GM19035 (cell line): ENCODE measurements at regions not wholly inside any gene's neighbourhood (a gene's known extent, or its start where the extent isn't known, plus 50 kb on each side); places are given as distances from the start of the nearest gene placed in this dataset.
"Not testable (repeated sequence)": the region's sequence is repeated elsewhere in the genome, so short reads cannot be mapped to it uniquely, and the experiment has no call there.

Experiments used
- ATAC-seq: cut with Tn5 transposase; IDR thresholded peaks from one replicate; pipeline ENCODE4 v1.9.1; 2021; ENCODE audit not compliant: unreplicated experiment

DNA sequence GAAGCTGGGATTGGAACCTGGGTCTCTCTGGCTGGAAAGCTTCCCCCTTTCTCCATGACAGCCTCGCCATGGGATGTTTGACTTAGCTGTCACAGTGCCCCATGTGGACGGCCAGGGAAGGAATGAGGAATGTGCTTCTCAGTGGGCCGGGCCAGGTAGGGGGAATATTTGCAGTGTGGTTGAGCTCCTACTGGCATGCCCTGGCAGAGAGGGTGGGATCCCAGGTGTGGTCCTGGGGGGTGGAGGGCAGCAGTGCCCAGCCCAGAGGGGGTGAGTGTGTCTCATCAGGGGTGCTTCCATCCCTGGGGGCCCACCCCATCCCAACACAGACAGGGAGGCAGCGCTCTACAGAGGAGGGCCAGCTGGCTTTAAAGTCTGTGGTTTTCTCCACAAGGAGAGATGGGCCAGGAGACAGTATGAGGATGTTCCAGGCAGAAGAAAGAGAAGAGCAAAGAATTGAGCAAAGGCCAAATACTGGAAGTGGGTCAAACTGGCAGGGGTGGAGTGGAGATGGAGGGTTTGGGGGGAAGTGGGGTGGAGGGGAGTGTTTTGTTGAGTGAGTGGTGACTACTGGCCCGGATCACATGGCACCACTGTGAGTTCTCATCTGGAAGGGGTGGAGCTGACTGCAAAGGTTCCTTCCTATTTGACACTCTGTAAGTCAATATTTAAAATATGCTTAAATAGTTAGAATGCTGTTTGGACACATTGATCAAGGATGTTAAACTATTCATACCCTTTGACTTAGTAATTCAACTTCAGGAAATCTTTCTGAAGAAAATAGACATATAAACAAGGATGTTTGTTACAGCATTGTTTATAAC, 94.0 kb downstream of the MYCN start:
- no peak for ATAC-seq

DNA sequence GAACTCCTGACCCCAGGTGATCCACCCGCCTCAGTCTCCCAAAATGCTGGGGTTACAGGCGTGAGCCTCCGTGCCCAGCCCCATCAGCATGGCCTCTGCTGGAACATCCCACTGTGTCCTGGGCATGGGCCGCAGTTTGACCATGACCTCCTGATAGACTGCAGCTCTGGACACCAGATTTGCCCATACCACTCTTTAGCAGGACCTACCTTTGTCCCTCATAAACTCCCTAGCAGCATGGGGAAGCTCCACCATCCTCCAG, 92.6 kb downstream of the MYCN start:
- no peak for ATAC-seq

DNA sequence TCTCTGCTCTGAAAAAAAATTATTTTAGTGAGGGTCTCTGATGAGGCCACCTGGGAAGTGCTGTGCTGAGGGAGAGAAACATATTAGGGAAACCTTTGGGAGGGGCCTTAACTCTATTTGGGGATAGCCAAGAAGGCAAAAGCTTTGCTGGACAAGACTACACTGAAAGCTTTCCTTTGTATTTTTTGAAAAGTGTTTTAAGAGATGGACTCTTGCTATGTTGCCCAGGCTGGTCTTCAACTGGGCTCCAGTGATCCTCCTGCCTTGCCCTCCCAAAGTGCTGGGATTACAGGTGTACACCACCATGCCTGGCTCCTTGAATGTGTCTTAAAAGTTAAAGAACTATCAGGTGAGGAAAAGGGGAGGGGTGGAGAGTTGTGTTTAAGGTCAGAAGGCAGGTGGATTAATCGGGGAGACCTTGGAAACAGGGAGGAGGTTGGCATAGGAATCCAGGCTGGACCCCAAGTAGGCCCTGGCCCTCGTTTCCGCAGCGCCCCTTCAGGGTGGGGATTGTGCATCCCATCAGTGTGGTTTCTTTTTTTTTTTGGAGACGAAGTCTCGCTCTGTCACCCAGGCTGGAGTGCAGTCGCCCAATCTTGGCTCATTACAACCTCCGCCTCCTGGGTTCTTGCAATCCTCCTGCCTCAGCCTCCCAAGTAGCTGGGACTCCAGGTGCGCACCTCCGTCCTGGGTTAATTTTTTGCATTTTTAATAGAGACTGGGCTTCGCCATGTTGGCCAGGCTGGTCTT, 92.1 kb downstream of the MYCN start:
- no peak for ATAC-seq

DNA sequence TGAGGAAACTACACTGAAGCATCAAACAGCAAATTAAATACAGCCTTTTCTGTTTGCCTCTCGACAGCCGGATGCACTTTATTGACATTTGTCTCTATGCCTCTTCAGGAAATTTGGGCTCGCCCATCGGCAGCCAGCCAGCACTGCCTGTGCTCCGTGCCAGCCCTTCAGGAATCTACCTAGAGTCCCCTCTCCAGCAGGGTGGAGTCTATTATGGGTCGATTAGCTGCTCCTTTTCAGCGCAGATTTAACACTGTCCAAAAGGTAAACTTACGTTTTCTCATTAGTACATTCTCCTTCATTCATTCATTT, 91.5 kb downstream of the MYCN start:
- ATAC-seq, result no peak

DNA sequence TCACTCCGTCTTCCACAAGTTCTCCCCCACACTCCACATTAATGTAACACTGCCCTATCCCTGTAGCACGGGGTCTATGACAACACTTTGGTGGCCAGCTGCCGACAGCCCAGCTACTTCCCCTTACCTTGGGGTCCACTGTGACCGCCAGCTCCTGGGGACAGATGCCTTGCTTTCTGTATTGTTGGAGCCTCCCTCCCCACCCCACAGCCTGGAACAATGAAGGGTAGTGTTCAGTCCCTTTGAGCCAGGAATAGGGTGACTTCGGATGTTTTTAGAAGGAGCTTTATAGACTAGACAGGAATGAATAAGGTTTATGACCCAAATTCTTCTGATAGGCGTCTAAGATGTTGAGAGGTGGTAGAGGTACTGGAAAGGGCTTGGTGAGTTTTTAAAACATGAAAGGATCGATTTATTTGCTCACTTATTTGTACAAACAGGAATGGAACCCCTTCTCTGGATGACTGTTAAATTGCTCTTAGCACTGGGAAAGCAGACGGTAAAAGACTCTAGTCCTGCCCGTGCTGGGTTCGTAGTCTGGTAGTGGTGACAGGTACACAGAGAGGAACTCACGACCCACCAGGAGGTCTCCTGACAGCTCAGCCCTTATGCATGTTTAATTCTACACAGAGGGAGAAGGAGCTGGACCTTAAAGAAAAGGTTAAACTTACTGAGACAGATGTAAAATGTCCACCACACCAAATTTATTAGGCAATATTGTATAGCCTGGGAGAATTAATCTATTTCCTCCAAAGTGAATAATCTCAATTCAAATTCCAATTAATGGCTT, 90.9 kb downstream of the MYCN start:
- no peak for ATAC-seq

DNA sequence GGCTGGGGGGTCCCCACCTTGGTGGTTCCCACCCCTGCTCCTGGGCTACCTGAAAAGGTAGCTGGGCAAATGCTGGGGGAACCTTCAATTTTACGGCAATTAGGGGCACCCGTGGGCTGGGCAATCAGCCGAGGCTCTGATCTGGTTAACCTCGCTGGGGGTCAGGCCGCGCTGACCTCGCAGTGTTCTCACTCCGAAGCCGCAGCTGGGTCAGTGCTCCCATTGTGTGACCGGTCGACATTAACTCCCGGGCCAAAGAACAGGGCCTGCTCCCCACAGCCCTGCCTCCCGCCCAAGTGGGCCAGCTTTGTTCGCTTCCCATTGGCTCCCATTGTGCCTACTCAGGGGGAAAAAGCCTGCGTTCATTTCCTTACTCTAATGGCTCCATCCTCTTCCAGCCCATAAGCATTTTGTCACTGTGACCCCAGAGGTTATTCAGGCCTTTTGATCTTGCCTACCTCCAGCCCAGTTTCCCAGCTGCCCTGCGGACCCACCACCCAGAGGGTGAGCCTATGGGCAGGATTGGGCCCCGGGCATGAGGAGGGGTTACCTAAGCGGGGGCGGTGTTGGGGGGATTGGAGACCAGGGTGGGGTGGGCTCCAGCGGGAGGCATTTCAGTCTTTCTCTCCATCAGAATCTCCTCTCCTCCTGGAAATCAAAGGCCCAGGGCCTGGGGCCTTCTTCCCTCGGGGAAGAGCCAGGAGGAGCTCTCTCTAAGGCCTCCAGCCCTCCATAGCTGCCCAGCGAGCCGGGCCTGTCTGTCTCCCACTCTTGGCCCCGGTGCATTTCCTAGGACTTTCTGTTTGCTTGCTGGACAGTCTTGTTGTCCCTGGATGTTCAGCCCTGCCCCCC, 90.1 kb downstream of the MYCN start:
- ATAC-seq, result no peak

DNA sequence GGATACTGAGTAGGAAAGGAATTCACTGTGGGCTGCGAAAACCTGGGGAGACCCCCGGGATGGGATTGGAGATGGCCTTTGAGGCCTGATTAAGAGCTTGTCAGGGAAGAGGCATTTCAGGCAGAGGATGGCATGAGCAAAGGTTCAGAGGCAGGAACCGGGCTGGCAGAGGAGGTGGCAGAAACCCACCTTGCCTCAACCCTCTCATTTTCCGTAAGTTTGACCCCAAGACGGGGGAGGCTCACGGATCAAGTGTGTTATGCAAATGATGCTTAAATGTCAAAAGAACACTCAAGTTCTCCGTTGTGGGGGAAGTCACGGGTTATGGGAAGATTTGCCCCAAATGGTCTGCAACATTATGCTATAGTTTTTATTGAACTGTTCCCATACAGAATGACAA, 88.3 kb downstream of the MYCN start:
- no peak for ATAC-seq

DNA sequence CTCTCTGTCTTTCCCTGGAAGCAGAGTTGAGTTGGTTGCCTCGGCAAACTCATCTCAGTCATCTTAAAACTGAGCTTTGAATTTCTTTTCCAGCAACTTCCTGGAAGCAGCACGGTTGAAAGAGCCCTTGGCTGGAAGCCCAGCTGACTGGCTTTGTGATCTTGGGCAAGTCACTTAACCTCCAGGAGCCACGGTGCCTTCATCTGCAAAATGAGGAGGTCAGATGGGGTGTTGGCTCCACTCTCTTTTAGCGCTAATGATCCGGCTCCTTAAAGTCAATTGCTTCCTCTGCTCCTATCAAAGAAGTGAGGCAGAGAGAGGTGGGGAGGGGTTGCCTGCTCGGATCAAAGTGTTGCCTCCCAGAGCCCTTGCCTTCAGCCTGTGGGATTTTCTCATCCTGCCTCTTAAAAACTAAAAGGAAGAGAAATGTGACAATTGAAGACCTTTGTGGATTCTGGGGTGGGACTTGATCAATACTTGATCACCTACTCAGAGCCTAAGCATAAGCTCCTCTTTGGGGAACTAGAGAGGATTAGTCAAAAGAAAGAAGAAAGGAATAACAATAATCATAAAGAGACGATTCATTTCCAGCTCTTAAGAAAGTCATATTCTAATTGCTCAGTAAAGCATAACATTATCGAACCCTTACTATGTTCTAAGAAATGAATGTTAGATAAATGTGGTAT, 86.6 kb downstream of the MYCN start:
- no peak for ATAC-seq

DNA sequence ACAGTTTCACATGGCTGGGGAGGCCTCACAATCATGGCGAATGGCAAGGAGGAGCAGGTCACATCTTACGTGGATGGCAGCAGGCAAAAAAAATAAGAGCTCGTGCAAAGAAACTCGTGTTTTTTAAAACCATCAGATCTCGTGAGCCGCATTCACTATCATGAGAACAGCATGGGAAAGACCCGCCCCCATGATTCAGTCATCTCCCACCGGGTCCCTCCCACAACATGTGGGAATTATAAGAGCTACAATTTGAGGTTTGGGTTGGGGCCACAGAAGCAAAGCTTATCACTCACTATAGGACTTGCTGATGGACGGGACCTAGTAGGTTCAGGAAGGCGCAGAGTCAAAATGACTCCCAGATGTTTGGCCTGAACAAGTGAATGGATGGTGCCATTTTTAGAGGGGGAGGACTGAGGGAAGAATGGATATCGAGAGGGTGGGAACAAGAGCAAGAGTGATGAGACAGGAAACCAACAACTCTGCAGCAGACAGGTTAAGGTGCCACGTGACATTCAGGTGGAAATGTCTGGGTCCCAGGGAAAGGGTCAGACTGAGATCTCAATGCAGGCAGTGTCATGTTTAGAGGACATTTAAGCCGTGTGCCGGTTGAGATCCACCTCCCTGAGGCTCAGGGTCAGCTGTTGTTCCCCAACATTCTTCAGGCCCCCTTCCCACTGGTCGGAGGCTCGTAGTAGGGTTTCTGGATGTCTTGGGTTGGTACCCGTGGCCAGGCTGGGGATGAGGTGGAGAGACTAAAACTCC, 85.7 kb downstream of the MYCN start:
- ATAC-seq, result no peak

DNA sequence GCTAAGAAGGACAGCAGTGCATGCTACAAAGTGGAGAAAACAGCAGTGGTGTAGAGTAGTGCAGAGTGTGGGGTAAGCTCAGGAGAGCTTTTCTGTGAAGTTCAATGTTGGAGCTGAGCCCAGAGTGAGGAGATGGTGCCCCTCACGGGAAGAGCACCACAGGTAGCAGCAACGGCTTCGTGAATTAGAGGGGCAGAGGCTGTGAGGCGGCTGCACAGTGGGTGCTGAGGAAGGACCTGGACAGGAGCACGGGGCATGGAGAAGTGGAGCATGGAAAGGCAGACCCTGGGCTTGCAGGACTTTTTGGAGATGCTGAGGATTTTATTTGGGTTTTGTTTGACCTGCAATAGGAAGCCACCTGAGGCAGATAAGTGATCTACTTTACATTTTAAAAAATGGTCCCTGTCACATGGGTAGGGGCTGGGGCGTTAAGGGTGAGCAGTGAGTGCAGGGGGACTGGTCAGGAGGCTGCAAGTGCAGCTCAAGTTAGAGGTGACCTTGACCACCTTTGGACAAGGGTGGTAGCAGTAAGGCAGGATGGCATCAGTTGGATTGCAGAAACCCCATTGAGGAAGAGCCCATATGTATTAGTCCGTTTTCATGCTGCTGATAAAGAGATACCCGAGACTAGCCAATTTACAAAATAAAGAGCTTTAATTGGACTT, 85.0 kb downstream of the MYCN start:
- ATAC-seq, result no peak

DNA sequence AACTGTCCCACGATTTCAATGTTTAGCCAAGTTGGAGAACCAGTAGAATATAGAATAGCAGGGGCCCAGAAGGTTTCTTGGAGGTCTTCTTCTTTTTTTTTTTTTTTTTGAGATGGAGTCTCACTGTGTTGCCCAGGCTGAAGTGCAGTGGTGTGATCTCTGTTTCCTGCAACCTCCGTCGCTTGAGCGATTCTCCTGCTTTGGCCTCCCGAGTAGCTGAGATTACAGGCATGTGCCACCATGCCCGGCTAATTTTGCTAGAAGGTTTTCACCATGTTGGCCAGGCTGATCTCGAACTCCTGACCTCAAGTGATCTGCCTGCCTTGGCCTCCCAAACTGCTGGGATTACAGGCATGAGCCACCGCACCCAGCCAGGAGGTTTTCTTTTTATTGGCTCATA, 84.3 kb downstream of the MYCN start:
- ATAC-seq, result not testable (repeated sequence)

DNA sequence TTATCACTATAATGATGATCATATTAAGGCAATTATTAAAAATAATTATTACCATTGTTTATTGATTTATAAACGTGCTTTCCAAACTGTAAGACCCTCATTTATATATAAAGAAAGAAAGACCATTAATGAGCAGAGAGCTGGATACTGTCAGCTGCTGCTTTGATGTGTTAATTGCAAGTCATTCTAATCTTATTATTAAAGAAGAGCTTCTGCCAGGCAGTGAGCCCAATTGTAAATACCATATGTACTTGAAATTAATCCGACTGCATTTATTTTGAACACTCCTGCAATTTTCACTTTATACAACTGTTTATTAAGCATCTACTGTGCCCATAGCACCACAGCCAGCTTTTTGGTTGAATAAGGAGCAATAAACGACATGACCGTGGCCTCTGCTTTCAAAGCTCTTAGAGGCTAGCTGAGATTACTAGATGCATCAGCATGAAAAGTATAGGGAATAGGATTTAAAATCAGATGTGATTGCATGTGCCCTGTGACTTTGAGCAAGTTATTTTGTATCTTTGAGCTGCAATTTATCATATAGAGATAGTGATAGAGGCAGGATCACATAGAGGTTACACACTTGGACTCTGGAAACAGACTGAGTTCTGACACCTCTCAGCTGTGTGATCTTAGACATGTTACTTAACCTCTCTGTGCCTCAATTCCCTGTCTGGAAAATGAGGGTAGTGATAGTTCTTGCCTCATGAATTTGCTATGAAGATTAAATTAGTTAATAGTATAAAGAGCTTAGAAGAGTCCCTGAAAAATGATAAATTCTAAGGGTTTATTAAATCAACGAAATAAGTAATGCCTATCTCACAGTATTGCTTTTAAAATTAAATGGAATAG, 83.4 kb downstream of the MYCN start:
- no peak for ATAC-seq

DNA sequence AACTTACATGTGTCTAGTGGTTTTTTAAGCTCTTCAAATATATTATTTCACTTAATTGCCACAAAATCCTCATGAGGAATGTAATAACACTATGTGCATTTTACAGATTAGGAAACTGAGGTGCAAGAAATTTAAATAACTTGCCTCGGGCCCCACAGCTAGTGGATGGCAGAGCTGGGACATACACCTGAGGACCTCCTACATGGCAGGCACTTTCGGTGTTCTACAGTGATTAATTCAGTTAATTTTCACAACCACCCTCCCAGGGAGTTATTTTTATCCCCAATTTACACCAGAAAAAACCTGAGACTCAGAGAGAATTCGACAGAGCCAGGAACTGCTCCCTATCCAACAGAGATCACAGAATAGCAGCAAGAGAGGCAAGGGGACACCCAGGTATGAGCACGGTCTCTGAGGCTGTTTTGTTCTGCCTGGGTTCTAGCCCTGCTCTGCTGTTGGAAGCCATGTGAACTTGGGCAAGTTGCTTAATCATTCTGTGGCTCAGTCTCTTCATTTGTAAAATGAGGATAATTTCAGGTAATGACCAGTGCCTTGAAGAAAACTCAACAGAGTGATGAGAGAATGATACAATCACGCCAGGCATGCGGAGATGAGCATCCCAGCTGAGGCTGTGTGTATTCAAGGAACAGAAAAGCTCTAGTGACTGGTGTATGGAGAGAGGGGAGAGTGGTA, 82.3 kb downstream of the MYCN start:
- ATAC-seq, result no peak

DNA sequence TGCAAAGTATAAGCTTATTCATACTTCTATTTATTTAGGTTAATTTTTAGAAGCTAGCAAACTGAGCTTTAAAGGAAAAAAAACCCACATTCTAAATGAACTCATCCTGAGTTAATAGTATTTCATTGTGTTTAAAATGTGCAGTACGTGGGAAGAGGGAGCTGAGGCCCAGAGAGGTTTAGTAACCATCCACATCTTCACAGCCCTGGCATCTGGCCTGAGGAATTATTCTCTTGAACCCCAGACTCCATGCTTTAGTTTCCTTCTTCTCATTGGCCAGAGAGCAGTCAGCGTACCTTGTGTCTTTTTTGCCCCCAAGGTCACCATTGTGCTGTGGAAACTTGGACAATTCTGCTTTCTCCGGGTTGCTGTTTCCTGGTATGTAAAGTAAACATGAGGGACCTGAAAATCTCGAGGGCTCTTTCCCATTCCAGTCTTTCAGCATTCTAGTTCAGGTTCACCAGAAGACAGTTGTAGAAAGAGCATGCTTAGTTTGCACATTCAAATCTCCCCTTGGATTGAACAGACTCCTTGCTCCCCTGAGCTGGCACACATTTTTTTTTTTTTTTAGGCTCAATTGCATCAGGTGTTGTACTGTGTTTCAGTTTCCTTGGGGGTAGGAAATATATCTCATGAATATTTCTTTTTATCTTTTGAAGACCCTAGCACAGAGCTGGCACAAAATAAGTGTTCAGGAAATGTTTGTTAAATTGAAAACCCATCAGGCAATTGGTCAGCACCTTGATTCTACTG, 81.4 kb downstream of the MYCN start:
- ATAC-seq, result no peak

DNA sequence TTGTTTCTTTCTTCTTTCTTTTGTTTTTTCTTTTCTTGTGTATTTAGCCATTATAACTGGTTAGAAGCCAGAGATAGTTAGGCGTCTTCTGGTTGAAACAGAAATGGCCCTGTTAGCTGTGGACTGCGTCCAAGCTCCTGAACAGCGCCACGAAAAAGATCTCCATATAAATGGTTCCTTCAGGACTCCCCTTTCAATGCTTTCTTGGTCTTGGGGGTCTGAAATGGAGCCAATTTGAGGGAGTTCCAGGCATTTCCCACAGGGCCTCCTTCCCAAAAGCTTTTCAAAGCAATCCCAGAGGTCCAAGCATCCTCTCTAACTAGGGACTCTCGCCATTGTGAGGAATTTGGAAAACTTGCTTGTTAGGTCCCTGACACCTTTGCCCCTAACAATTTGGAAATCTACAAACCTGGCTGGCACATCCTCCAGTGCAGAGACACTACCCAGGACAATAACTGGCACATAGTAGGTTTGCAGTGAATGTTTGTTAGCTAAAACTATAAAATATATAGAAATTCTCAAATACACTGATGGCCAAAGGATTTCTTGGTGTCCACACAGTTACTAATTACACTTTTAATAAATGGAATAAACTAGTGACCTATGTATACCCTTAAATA, 80.1 kb downstream of the MYCN start:
- ATAC-seq, result no peak

DNA sequence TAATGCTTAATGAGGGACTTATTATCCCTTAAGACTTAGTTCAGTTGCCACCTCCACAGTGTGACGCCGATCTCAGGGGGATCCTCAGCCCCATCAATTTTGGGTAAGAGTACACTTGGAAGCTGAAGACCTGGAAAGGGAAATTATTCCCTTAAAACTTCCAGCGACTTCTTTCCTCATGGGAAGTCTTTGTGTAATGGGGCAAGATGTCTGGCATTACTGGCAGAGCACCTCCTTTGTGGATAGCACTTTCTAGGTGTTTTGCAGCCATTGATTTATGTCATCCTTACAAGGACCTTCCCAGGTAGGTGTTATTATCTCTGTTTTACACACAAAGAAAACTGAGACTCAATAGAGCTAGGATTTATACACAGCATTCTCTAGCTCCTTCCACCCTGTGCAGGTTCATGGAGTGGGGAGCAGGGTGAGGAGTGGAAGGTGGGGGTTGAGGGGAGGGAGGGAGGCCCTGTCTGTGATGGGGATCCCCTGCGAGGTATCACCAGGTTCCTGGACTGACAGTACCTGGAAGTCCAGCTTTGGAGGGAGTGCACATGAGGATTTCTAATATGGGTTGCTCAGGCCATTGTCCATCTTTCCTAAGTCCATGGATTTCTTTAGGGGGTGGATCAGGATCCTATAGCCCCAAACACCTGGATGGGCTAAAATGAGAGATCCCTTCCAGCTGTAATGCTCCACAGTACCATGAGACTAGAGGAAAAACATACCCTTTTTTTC, 79.4 kb downstream of the MYCN start:
- no peak for ATAC-seq
